ENCODE measurements at regions not wholly inside any gene's neighbourhood (a gene's known extent, or its start where the extent isn't known, plus 50 kb on each side); places are given as distances from the start of the nearest gene placed in this dataset.
A peak's percentile ranks its signal among the peaks of the same experiment; 100 is the strongest.
"Not testable (repeated sequence)": the region's sequence is repeated elsewhere in the genome, so short reads cannot be mapped to it uniquely, and the experiment has no call there.

GRCh38 chr2:125398738-125399524 is 1257.0 kb upstream of the GYPC start:
- intact Hi-C loops (cut with DNase I; ENCODE audit: low total_unique reads) = no loop called here
- TF ChIP-seq POLR2AphosphoS5 (IDR thresholded peaks at IDR 0.05) = no peak
- TF ChIP-seq POLR2A (IDR thresholded peaks at IDR 0.05) = no peak
- no peak for TF ChIP-seq CTCF (IDR thresholded peaks at IDR 0.05 in 8 of 11, conservative IDR thresholded peaks at IDR 0.05 in 3 of 11)
- H3K4me3 ChIP-seq = no peak overlapping the region
- no peaks in the 10 kb centered on the region for H3K36me3 ChIP-seq
- H3K4me1 ChIP-seq = no peaks in the 10 kb centered on the region
- DNase-seq = no peak
- WGBS, 5 donors = 56 to 71% (median 61%) methylated on average over 7 of the region's 7 CpGs
- no peak overlapping the region for H3K27ac ChIP-seq
- peaks cover 0 to 11% (median 0%) of the 10 kb centered on the region in 8 donors for H3K9me3 ChIP-seq
- H3K27me3 ChIP-seq (replicated peaks in 1 of 7) = no peaks in the 10 kb centered on the region

GRCh38 chr2:125405816-125406215 is 1250.1 kb upstream of the GYPC start:
- no peak for DNase-seq
- WGBS, 5 donors = 56 to 85% (median 68%) methylated on average over 2 of the region's 2 CpGs
- intact Hi-C loops (cut with DNase I; ENCODE audit: low total_unique reads) = no loop called here

GRCh38 chr2:125408874-125409538 is 1247.0 kb upstream of the GYPC start:
- no peak overlapping the region for H3K27ac ChIP-seq
- H3K36me3 ChIP-seq = no peaks in the 10 kb centered on the region
- no peaks in the 10 kb centered on the region for H3K27me3 ChIP-seq (replicated peaks in 1 of 7)
- no peaks in the 10 kb centered on the region for H3K4me1 ChIP-seq
- no peaks in the 10 kb centered on the region for H3K9me3 ChIP-seq
- no peak overlapping the region for H3K4me3 ChIP-seq
- DNase-seq = no peak
- WGBS, 5 donors = 86 to 89% (median 88%) methylated on average over 10 of the region's 10 CpGs
- intact Hi-C loops (cut with DNase I; ENCODE audit: low total_unique reads) = no loop called here
- TF ChIP-seq POLR2AphosphoS5 (IDR thresholded peaks at IDR 0.05) (no peak), CTCF (IDR thresholded peaks at IDR 0.05 in 8 of 11, conservative IDR thresholded peaks at IDR 0.05 in 3 of 11) (no peak), POLR2A (IDR thresholded peaks at IDR 0.05) (no peak)

More at GRCh38 chr2:125405816-125406215, 1250.1 kb upstream of the GYPC start:
- H3K4me3 ChIP-seq = no peak overlapping the region
- H3K9me3 ChIP-seq = peaks cover 0 to 4% (median 0%) of the 10 kb centered on the region in 8 donors
- no peaks in the 10 kb centered on the region for H3K4me1 ChIP-seq
- no peaks in the 10 kb centered on the region for H3K27me3 ChIP-seq (replicated peaks in 1 of 7)
- no peaks in the 10 kb centered on the region for H3K36me3 ChIP-seq
- H3K27ac ChIP-seq = no peak overlapping the region
- TF ChIP-seq POLR2AphosphoS5 (IDR thresholded peaks at IDR 0.05) (no peak), POLR2A (IDR thresholded peaks at IDR 0.05) (no peak), CTCF (IDR thresholded peaks at IDR 0.05 in 8 of 11, conservative IDR thresholded peaks at IDR 0.05 in 3 of 11) (no peak)

- intact Hi-C loops (cut with DNase I; ENCODE audit: low total_unique reads) = no loop called here
- Histone ChIP-seq H3K4me3 (no peak overlapping the region), H3K36me3 (no peaks in the 10 kb centered on the region), H3K9me3 (peaks cover 0 to 15% (median 2%) of the 10 kb centered on the region in 8 donors), H3K4me1 (no peaks in the 10 kb centered on the region), H3K27ac (no peak overlapping the region), H3K27me3 (replicated peaks in 1 of 7) (no peaks in the 10 kb centered on the region)
- no peak for TF ChIP-seq CTCF (IDR thresholded peaks at IDR 0.05 in 8 of 11, conservative IDR thresholded peaks at IDR 0.05 in 3 of 11)
- no peak for TF ChIP-seq POLR2A (IDR thresholded peaks at IDR 0.05)
- TF ChIP-seq POLR2AphosphoS5 (IDR thresholded peaks at IDR 0.05) = no peak
- WGBS, 5 donors = 62 to 85% (median 76%) methylated on average over 1 of the region's 1 CpG
- no peak for DNase-seq
These were observed 1237.5 kb upstream of the GYPC start for GRCh38 chr2:125418483-125418882.

GRCh38 chr2:125422198-125422770 is 1233.7 kb upstream of the GYPC start:
- H3K4me1 ChIP-seq; H3K4me3 ChIP-seq; H3K36me3 ChIP-seq; H3K27me3 ChIP-seq (replicated peaks in 1 of 7); intact Hi-C loops (cut with DNase I; ENCODE audit: low total_unique reads); H3K27ac ChIP-seq: not testable (repeated sequence)
- peak; percentile 64 for DNase-seq
- peaks cover 0 to 20% (median 2%) of the 10 kb centered on the region in 8 donors for H3K9me3 ChIP-seq
- WGBS, 5 donors = 93 to 100% (median 97%) methylated on average over 11 to 32 of the region's 32 CpGs

Data from spleen (tissue), 11 donors.